ENCODE measurements at regions not wholly inside any gene's neighbourhood (a gene's known extent, or its start where the extent isn't known, plus 50 kb on each side); places are given as distances from the start of the nearest gene placed in this dataset.

- ChIA-PET CTCF (interaction anchor here (1.0 kb wide), 1 partner anchor 9 kb away, joined by 3 read pairs; no protein-coding TSS in a partner anchor), RAD21 (ENCODE audit: unreplicated experiment) (no interaction called here)
Observed at GRCh38 chrX:68992821-68993397, 164.1 kb downstream of the EFNB1 start.

More at GRCh38 chrX:68992821-68993397, 164.1 kb downstream of the EFNB1 start:
- BruUV-seq (replicated peaks) = no TSS peak
- no peaks in the 10 kb centered on the region; a peak in 2 of 4 replicates for H3K27me3 ChIP-seq (replicated peaks in 1 of 2; ENCODE audit: control insufficient read depth in 2 of 2, insufficient read depth in 2 of 2, low read length in 1 of 2)
- H2AFZ ChIP-seq (ENCODE audit: control insufficient read depth, low read depth, low read length) = no peak overlapping the region
- FAIRE-seq = no peak
- H3K4me3 ChIP-seq = no peak overlapping the region
- 12% methylated on average over 7 of the region's 7 CpGs for WGBS (ENCODE audit: insufficient coverage, insufficient replicate concordance, low lambda C conversion rate, missing lambda C conversion rate)
- H3K9me3 ChIP-seq (replicated peaks; ENCODE audit: control insufficient read depth, insufficient read depth, low read length) = no peaks in the 10 kb centered on the region
- no peaks in the 10 kb centered on the region for H3K36me3 ChIP-seq (ENCODE audit: control insufficient read depth in 2 of 2, insufficient read depth in 2 of 2, low read length in 1 of 2)
- TF ChIP-seq IRF3 (IDR thresholded peaks at IDR 0.05) (no peak), HSF1 (IDR thresholded peaks at IDR 0.05; ENCODE audit: low read depth, low read length) (no peak), ZNF217 (IDR thresholded peaks at IDR 0.05) (no peak), ZNF24 (IDR thresholded peaks at IDR 0.05) (no peak)
- no peaks in the 10 kb centered on the region for H4K20me1 ChIP-seq (ENCODE audit: control insufficient read depth, insufficient read depth)
- H3K4me2 ChIP-seq (ENCODE audit: control insufficient read depth, insufficient read depth) = no peak overlapping the region
- intact Hi-C loops (cut with micrococcal nuclease; ENCODE audit: unreplicated experiment) = no loop called here
- in situ Hi-C loops (cut with MboI) = no loop called here
- H3K4me1 ChIP-seq (ENCODE audit: control insufficient read depth, insufficient read depth, low read length) = no peaks in the 10 kb centered on the region
- no peak for ATAC-seq
- DNase-seq (ENCODE audit: low read depth, low spot score) = no peak
- H3K79me2 ChIP-seq (ENCODE audit: control insufficient read depth, insufficient read depth, low read length) = no peaks in the 10 kb centered on the region
- H3K27ac ChIP-seq (ENCODE audit: control insufficient read depth, insufficient read depth) = no peak overlapping the region
- POLR2A ChIA-PET = no interaction called here
- H3K9ac ChIP-seq (ENCODE audit: control insufficient read depth, insufficient read depth, low read length) = no peak overlapping the region
- SMC1A ChIA-PET (ENCODE audit: uncharacterized antibody, unreplicated experiment) = interaction anchor here (1.0 kb wide), 1 partner anchor 18 kb away, joined by 3 read pairs; no protein-coding TSS in a partner anchor

All from GM12878 (cell line).